Stimulated activated CD4-positive, alpha-beta T cell treated with anti-CD3 and anti-CD28 coated beads, Interleukin-4, amount 100 ng/mL, for 1 hour (primary cell): ENCODE measurements at regions not wholly inside any gene's neighbourhood (a gene's known extent, or its start where the extent isn't known, plus 50 kb on each side); places are given as distances from the start of the nearest gene placed in this dataset.
"Not testable (repeated sequence)": the region's sequence is repeated elsewhere in the genome, so short reads cannot be mapped to it uniquely, and the experiment has no call there.

Experiments
- DNase-seq: peaks from one replicate; pipeline ENCODE4 v3.0.0-alpha.2; 2020

DNA sequence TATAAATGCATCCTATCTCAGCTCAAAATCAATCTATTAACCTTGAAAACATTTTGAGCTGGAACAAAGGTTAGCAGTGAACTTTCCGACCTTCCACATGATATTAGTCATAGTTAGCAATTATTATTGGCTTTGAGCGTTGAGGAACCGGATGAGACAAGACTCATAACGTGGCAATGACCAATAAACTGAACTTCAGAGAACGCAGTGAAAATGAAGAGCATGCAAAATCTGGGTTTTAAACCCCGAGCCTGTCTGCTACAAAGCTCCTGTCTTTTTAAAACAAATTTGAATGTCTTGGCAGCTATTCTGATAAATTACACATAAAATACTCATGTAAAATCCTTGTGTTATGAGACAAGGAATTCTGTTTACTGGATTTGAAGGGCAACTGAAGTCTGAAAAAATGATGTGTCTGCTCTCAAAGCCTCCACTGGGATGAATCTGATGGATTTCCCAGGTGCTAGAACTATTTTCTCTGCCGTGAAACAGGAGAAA, 74.7 kb upstream of the ITGB1 start:
- no peak for DNase-seq

DNA sequence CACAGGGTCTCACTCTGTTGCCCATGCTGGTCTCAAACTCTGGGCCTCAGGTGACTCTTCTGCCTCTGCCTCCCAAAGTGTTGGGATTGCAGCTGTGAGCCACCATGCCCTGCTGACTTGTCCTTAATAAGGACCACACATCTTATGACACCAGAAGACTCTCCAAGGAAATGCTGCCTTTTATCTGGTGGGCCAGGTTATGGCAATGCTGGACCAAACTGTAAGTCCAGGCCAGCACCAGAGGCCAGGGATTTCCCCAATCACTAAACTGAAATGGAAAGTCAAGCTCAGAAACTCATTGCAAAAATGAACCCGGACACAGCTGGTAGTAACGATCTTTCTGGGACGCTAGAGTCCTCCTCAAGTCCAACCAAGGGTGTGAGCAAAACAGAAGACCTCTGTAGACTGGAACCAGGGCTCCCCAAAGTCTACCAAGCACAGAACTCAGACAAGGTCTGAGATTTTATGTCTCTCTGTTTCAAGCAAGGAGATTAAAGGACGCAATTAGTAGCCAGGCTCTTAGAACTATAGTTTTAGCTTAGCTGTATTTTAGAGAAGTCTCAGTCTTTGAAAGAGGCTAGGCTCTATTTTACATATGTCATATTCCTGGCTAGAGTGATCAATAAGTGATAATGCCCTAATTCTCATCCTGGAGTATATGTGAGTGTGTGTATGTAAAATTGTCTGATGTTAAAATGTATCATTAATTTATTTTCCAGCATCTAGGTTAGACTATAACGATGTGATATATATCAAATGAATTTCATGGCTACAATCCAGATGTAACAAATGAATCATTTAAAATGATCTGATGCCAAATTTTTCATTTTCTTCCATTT, 74.0 kb upstream of the ITGB1 start:
- no peak for DNase-seq

DNA sequence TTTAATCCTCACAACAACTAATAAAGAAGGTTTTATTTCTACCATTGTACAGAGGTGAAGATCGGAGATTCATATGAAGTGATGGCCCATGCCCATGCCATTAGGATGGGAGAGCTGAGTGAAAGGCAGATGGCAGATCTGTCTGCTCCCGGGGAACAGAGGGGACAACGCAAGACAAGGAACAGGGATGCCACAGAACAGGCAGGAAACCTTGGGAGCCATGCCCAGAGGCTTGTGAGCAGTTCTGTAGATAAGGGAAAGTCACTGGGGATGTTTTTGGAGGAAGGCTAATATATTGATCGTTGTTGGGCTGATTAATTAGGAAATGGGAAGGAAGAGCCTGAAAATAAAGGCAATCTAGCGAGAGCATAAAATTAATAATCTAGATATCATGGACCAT, 73.1 kb upstream of the ITGB1 start:
- DNase-seq = no peak

DNA sequence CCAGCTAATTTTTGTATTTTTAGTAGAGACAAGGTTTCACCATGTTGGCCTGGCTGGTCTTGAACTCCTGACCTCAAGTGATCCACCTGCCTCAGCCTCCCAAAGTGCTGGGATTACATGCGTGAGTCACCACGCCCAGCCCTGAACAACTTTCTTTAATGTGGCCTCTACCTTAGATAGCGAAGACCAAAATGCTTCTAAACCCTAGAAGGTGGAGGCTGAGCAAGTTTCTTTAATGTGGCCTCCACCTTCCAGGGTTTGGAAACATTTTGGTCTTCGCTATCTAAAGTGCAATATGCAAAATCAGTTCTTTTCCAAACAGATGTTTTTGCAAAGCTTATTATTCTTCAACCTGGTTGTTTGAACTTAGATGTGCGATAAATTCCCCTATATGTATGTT, 70.5 kb upstream of the ITGB1 start:
- DNase-seq = peak; percentile 17

DNA sequence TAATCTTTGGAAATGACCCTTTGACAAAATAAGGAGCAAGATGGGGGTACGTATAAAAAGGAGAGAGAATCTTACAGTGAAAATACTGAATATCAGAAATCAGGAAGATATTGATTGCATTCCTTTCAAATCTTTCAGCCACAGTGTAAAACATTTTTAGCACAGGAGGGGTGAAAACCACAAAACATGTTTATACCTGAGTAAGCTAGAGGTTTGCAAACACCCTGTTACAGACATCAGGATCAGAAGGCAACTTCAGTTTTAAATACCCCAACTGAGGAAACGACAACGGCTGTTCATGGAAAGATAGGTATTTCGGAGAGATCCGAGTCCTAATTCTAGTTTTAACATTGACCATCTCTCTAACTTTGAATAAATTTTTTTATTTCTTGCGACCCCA, 69.1 kb upstream of the ITGB1 start:
- no peak for DNase-seq

DNA sequence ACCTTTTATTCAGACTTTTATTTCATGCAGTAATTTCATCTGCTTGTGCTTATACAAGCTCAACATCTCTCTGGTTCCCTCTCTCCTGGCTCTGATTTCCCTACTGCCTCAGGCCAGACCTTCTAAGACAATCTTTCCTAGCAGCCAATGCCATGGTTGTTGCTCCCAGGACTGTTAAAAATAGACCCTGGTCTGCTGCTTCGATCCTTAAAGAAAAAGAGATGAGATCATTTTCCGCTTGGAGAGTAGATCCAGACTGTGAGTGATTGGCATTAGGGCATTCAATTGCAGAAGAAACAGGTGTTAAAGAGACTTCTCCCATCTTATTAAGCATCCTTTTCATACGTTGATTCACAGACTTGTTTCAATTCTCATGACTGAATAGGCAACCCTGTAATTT, 68.4 kb upstream of the ITGB1 start:
- no peak for DNase-seq

DNA sequence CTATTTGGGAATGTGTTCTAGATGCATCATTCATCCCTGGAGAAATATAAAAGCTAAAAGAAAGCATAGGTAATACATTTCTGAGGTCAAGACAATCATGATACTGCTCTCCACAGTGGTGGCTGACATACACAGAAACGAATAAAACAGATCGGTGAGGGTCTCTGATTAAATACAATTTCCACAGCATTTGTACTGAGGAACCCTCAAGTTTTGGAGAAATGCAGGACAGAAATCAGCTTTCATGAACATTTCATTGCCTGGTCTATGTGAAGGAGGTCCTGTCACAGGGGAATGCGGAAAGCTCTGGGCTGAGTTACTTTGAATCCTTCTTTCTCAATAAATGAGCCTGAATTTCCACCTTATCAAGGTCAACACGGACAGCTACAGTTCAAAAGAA, 67.9 kb upstream of the ITGB1 start:
- DNase-seq = no peak

DNA sequence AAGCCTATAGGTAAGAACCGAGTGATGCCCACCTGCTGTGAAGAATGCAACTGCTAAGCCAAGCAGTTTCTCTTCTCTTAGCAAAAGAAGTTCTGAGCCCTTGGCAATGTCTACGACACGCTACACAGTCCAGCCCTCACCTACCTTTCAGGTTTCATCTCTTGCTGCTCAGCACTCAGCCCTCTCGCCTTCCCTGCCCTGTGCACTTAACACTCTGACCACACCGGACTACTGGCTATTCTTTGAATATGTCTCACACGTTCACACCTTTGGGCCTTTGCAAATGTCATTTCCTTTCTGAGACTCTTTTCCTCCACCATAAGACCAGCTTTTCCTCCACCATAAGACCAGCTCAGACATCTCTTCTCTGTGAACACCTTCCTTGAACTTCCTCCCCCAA, 67.0 kb upstream of the ITGB1 start:
- DNase-seq = no peak

DNA sequence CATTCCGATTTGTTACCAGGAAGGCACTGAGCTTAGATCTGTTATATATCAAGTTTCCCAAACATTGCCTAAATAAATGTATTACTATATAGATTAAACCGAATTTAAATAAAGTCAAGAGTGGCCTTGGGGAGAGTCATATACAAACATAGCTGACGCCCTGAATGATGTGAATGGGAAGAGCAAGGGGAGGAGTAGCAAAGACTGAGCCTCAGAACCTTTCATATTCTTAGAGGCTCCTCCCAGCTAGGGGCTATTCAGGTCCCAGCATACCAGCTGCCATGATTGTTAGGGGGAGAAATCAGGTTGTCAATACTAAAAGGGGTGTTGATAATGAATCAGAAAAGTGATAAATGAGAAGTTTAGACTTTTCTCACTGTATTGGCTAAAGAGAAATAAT, 64.7 kb upstream of the ITGB1 start:
- no peak for DNase-seq

DNA sequence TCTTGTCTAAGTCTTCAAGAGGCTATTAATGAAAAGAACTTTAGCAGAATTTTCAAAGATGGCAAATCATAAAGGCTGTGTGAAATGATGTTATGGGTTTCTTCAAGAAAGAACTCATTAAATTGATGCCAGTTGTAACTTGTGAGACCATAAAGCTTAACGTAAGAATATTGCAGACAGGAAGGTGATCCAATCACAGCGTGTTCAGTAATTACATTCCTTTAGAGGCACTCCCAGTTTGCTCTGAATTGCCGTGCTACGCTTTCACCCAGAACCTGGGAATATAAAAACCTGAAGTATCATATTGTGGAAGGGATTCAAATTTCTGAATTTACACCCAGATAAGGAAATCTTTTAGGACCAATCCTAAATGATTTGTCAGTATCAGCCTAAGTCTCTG, 64.1 kb upstream of the ITGB1 start:
- no peak for DNase-seq

DNA sequence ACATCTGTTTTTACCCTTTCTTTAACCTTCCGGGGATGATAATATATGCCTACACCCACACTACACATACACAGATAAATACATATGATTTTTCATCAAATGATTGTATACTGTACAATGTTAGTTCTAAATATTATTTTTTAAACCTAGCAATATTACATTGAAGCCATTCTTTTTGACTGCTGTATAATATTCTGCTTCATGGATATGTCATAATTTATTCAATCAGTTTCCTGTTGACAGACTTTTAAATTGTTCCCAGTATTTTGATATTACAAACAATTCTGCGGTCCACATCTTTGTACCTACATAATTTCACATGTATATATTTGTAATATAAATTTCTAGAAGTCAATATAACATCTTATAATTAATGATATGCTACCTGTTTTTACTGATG, 59.0 kb upstream of the ITGB1 start:
- DNase-seq = no peak

DNA sequence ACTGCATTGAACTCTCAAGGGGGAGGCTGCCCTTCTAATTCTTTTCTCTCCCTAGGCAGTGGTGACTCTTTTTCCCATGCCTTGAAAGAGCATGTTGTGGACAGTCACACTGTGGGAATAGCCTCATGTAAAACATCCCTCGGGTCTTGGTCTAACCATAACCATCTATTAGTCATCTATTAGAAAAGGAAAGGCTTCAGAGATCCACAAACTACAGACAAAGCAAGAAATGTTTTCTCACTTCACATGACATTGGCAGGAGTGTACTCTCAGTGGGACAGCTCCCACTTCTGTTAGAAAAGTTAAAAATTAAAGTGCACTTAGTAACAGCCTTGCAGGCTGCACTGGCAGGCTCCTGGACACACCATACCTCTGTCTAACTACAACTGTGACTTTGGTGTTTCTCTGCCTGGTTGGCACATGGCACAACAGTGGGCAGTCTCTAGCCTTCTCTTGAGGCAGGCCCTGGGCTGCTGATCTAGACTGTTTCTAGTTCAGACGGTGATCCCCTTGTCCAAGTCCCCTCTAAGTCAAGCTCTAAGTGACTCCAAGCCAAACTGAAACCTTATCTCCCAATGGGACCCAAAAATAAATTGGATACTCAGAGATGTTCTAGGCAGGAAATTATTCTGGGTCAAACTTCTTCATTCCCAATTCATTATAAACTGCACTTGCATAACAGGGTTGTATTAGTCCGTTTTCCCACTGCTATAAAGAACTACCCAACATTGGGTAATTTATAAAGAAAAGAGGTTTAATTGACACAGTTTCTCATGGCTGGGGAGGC, 57.9 kb upstream of the ITGB1 start:
- no peak for DNase-seq

DNA sequence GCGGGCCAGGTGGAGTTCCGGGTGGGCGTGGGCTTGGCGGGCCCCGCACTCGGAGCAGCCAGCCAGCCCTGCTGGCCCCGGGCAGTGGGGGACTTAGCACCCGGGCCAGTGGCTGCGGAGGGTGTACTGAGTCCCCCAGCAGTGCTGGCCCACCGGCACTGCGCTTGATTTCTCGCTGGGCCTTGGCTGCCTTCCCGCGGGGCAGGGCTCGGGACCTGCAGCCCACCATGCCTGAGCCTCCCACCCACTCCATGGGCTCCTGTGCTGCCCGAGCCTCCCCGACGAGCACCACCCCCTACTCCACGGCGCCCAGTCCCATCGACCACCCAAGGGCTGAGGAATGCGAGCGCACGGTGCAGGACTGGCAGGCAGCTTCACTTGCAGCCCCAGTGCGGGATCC, 55.3 kb upstream of the ITGB1 start:
- not testable (repeated sequence) for DNase-seq

DNA sequence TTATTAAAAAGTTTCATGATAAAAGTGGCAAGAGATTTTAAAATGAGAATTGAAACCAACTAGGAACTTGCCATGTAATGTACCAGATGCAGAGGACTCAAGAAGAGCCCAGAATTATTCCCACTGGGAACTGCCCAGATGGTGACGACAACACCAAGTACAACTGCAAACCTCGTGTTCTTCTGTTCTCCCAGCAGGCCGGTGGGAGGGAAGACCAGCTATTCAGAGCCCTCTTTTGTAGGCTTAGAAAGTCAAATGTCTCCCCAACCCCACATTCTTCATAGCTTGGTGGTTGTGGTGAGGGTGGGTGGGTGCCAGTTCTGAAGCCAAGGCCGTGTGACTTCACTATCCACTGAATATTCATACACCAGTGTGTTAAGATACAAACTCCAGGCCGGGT, 54.3 kb upstream of the ITGB1 start:
- no peak for DNase-seq

DNA sequence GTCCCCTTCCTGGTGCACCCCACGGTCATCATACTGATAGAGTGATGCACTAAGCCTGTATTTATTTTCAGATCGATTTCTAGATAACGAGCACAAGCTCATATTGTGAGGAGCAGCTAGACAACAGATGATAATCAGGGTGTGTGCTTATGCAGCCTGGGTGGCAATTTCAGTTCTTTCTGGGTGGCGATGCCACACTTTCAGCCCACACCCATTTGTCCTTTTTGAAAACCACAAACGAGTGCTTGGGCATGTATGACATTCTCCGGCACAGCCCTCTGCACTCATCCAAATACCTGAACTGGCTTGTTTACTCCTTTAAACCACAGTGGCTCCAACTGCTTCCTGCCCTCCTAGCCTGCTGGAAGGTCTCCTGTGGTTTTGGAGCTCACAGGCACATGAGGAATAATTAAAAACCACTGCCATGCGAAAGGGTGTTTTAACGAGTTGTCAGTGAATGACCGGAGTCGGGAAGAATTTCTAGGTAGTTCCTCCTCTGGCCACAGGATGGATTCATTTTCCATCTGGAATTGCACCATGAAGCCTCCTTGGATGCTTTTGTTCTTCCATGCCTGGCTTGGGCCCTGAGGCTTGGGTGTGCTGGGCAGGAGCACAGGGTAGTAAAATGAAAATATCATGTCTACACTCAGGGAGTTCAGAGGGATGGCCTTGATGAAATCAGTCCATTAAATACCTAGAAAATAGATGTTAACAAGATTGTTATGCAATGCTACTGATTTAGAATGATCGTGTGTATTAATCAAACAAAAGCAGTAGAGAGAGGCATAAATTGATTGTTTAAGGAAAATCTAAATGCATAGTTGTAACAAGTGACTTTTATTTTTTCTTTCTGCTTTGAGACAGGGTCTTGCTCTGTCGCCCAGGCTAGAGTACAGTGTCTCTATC, 52.4 kb upstream of the ITGB1 start:
- DNase-seq = no peak

DNA sequence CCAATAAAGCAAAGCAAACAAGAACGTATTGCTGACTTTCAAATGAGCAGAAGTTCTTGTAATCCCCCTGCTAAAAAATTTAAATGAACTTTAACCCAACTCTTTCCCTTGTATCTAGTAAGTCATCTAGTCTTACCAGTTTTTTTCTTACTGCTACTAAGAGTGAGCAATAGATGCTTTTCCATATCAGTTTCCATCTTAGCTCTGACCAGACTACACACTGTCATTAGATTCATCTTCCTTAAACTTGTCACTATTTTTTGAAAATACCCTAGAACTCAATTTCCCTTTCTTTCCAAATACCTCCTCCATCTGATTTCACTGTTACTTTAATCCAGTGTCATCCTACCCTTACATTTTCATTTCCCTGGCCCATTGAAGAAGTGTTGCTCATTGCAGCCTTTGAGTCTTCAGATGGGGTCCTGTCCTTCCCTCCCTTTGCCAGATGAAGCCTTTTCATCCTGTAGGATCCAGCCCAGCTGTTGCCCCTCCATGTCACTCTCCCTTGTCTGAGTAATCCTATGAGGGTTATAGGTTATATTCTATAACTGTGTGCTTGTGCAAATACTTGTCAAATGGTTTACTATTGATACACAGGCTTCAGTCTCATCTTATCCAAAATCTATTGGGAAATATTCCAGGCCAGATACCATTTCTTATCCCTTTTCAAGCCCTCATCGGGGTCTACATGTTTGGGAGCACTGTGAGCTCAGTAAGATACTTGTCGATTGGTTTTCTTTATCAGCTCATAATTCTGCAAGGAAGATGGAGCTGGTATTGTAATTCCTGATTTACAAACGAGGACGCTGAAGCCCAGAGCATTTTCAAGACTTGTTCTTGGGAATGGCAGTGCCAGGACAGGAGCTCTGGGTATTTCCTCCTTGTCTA, 51.5 kb upstream of the ITGB1 start:
- no peak for DNase-seq

DNA sequence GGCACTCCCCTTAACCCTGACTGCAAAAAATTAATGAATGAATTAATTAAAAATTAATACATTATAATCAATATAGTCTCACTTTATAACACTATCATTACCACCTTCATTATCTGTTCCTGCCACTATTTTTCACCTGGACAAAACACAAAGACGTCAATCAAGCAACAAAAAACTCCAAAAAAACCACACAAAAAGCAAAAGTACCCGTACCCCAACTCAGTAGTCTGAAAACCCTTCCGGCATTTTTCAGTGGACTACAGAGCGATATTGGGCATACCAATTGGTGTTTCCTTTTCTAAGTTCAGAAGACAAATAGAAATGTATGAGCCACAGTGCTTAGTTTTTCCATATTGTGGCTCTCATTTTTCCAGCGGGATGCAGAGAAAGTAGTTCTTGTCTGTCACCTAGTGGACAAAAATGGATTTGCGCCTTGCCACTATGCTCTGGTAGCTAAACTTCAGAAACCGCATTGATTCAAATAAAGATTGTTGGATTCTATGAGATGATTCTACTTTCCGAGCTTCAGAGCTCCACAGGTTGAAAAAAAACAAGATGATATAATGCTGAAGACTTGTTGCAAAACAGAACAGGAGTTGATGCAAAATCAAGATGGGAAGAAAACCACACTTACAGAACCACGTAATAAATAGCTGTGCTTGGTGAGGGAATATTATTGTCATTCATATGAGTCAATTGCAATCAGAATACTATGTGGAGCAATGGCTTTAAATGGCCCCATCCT, 50.6 kb upstream of the ITGB1 start:
- peak; percentile 47 for DNase-seq

DNA sequence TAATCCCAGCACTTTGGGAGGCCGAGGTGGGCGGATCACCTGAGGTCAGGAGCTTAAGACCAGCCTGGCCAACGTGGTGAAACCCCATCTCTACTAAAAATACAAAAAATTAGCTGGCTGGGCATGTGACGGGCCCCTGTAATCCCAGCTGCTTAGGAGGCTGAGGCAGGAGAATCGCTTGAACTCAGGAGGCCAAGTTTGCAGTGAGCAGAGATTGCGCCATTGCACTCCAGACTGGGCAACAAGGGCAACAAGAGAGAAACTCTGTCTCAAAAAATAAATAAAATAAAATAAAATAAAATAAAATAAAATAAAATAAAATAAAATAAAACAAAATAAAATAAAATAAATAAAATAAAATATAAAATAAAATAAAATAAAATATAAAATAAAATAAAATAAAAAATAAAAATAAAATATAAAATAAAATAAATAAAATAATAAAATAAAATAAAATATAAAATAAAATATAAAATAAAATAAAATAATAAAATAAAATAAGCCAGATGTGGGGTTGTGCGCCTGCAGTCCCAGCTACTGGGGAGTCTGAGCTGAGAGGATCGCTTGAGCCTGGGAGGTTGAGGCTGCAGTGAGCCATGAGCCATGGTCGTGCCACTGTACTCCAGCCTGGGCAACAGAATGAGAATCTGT, 49.8 kb upstream of the ITGB1 start:
- not testable (repeated sequence) for DNase-seq
